SK-N-SH treated with all-trans-retinoic acid at 6 μM for 48 hours (cell line): ENCODE measurements at regions not wholly inside any gene's neighbourhood (a gene's known extent, or its start where the extent isn't known, plus 50 kb on each side); places are given as distances from the start of the nearest gene placed in this dataset.

Experiments used
- ATAC-seq: fragments of 200-7000 bp; cut with Tn5 transposase; 3 replicates; pipeline ENCODE4 v1.9.1; 2020; ENCODE audit warnings: mild to moderate bottlenecking, moderate library complexity
- ARNTL ChIP-seq: fragments of 450-650 bp; formaldehyde crosslinking; IDR thresholded peaks from 2 replicates; pipeline ENCODE4 v1.5.0; 2020; ENCODE audit warnings: low read depth, mild to moderate bottlenecking, moderate library complexity, borderline replicate concordance
- BACH2 ChIP-seq: fragments of 250-450 bp; sonication (Bioruptor Pico); IDR thresholded peaks from 2 replicates; pipeline ENCODE4 v1.9.0; 2021; ENCODE audit warnings: mild to moderate bottlenecking, borderline replicate concordance
- CSDC2 ChIP-seq: fragments of 250-450 bp; sonication (Bioruptor Pico); IDR thresholded peaks from 2 replicates; pipeline ENCODE4 v1.5.0; 2020; ENCODE audit warnings: mild to moderate bottlenecking, moderate library complexity
- CSRNP3 ChIP-seq: fragments of 250-450 bp; sonication (Bioruptor Pico); IDR thresholded peaks from 2 replicates; pipeline ENCODE4 v1.5.1; 2021; ENCODE audit warnings: mild to moderate bottlenecking, moderate library complexity
- ESRRG ChIP-seq: fragments of 250-450 bp; sonication (Bioruptor Pico); IDR thresholded peaks from 2 replicates; pipeline ENCODE4 v1.6.1; 2021; ENCODE audit warnings: mild to moderate bottlenecking
- ISL1 ChIP-seq: fragments of 250-450 bp; sonication (Bioruptor Pico); IDR thresholded peaks from 2 replicates; pipeline ENCODE4 v2.1.2; 2022; ENCODE audit warnings: mild to moderate bottlenecking, moderate library complexity
- OSR1 ChIP-seq: fragments of 250-450 bp; sonication (Bioruptor Pico); IDR thresholded peaks from 2 replicates; pipeline ENCODE4 v1.8.0; 2022; ENCODE audit warnings: moderate library complexity, mild to moderate bottlenecking, inconsistent platforms
- PATZ1 ChIP-seq: fragments of 250-450 bp; sonication (Bioruptor Pico); IDR thresholded peaks from 2 replicates; pipeline ENCODE4 v1.8.0; 2020; ENCODE audit warnings: mild to moderate bottlenecking, moderate library complexity, borderline replicate concordance
- POU6F1 ChIP-seq: fragments of 250-450 bp; sonication (Bioruptor Pico); IDR thresholded peaks from 2 replicates; pipeline ENCODE4 v1.8.0; 2021; ENCODE audit warnings: low read depth, mild to moderate bottlenecking, moderate library complexity, borderline replicate concordance
- PPARA ChIP-seq: fragments of 250-450 bp; sonication (Bioruptor Pico); IDR thresholded peaks from 2 replicates; pipeline ENCODE4 v1.5.0; 2020; ENCODE audit warnings: mild to moderate bottlenecking, borderline replicate concordance
- RARB ChIP-seq: fragments of 250-450 bp; sonication (Bioruptor Pico); IDR thresholded peaks from 2 replicates; pipeline ENCODE4 v1.8.0; 2021; ENCODE audit warnings: mild to moderate bottlenecking, moderate library complexity
- SNAI2 ChIP-seq: fragments of 250-450 bp; sonication (Bioruptor Pico); IDR thresholded peaks from 2 replicates; pipeline ENCODE4 v1.5.0; 2020; ENCODE audit warnings: mild to moderate bottlenecking, moderate library complexity
- TCF4 ChIP-seq: fragments of 250-450 bp; sonication (Bioruptor Pico); IDR thresholded peaks from 2 replicates; pipeline ENCODE4 v1.8.0; 2021; ENCODE audit warnings: mild to moderate bottlenecking, moderate library complexity, borderline replicate concordance
- TOX ChIP-seq: fragments of 250-450 bp; sonication (Bioruptor Pico); IDR thresholded peaks from 2 replicates; pipeline ENCODE4 v1.8.0; 2021; ENCODE audit warnings: mild to moderate bottlenecking, moderate library complexity, borderline replicate concordance
- TSHZ2 ChIP-seq: fragments of 250-450 bp; sonication (Bioruptor Pico); IDR thresholded peaks from 2 replicates; pipeline ENCODE4 v1.5.0; 2020; ENCODE audit warnings: mild to moderate bottlenecking, moderate library complexity
- ZFP3 ChIP-seq: fragments of 250-450 bp; sonication (Bioruptor Pico); IDR thresholded peaks from 2 replicates; pipeline ENCODE4 v1.5.0; 2020; ENCODE audit warnings: mild to moderate bottlenecking, moderate library complexity
- ZFP30 ChIP-seq: fragments of 450-650 bp; formaldehyde crosslinking; IDR thresholded peaks from 2 replicates; pipeline ENCODE4 v1.5.0; 2022; ENCODE audit warnings: mild to moderate bottlenecking, moderate library complexity
- ZNF70 ChIP-seq: fragments of 450-650 bp; formaldehyde crosslinking; IDR thresholded peaks from 2 replicates; pipeline ENCODE4 v1.5.0; 2020; ENCODE audit warnings: mild to moderate bottlenecking, moderate library complexity

GRCh38 chr6:140397106-140397505, 1022.7 kb upstream of the CITED2 start:
- ATAC-seq = no peak
- TF ChIP-seq ZFP30 (CRISPR knock-in tag) (no peak), POU6F1 (CRISPR knock-in tag) (no peak), CSRNP3 (CRISPR knock-in tag) (no peak), ARNTL (no peak), TOX (no peak), PATZ1 (no peak), BACH2 (CRISPR knock-in tag) (no peak), SNAI2 (no peak)

GRCh38 chr6:140393665-140394540, 1019.5 kb upstream of the CITED2 start:
- no peak for TF ChIP-seq TSHZ2 (CRISPR knock-in tag)
- no peak for TF ChIP-seq PPARA (CRISPR knock-in tag)
- no peak for TF ChIP-seq TCF4 (CRISPR knock-in tag)
- TF ChIP-seq PATZ1 = no peak
- TF ChIP-seq ESRRG (CRISPR knock-in tag) = no peak
- TF ChIP-seq CSDC2 (CRISPR knock-in tag) = no peak
- no peak for TF ChIP-seq BACH2 (CRISPR knock-in tag)
- no peak for TF ChIP-seq ISL1
- TF ChIP-seq POU6F1 (CRISPR knock-in tag) = no peak
- TF ChIP-seq SNAI2 = no peak
- TF ChIP-seq OSR1 (CRISPR knock-in tag) = no peak
- TF ChIP-seq ZNF70 (CRISPR knock-in tag) = no peak
- TF ChIP-seq, all 23 proteins: peak for 0
- ATAC-seq = no peak

GRCh38 chr6:140388815-140389214, 1014.4 kb upstream of the CITED2 start:
- ATAC-seq = no peak
- TF ChIP-seq ESRRG (CRISPR knock-in tag) (no peak), PPARA (CRISPR knock-in tag) (no peak), ZFP30 (CRISPR knock-in tag) (no peak), PATZ1 (no peak), BACH2 (CRISPR knock-in tag) (no peak), ZFP3 (no peak), CSRNP3 (CRISPR knock-in tag) (no peak), RARB (CRISPR knock-in tag) (no peak), ZNF70 (CRISPR knock-in tag) (no peak)
